MCF 10A (cell line): ENCODE measurements at regions not wholly inside any gene's neighbourhood (a gene's known extent, or its start where the extent isn't known, plus 50 kb on each side); places are given as distances from the start of the nearest gene placed in this dataset.
A peak's percentile ranks its signal among the peaks of the same experiment; 100 is the strongest.

Source experiments
- BruUV-seq: library from RNA; stranded (reverse); fragments of 400-500 nt; replicated peaks from 2 replicates; lab custom pipeline; 2021; lab: Mats Ljungman, UMichigan
- CTCF ChIA-PET: fragments of 300-600 bp; sonication (Branson Sonifier 250); formaldehyde crosslinking; extraction: SDS; loops from one replicate; lab custom pipeline; 2021; ENCODE audit warnings: antibody characterized with exemption, inconsistent platforms; lab: Yijun Ruan, JAX
- POLR2A ChIA-PET: fragments of 300-600, 350-650 bp; sonication (Branson Sonifier 250); formaldehyde crosslinking; extraction: SDS; loops from one replicate; lab custom pipeline; 2020; ENCODE audit warnings: antibody characterized with exemption, inconsistent platforms; lab: Yijun Ruan, JAX
- DNase-seq: peaks from one replicate; pipeline ENCODE4 v3.0.0-alpha.2; 2018; ENCODE audit not compliant: unreplicated experiment
- H3K27ac Mint-ChIP-seq: one replicate; pipeline ENCODE4 v1.8.0; 2022; ENCODE audit warnings: mild to moderate bottlenecking, low read depth, mixed read lengths; ENCODE audit not compliant: unreplicated experiment
- H3K27me3 Mint-ChIP-seq: one replicate; pipeline ENCODE4 v1.8.0; 2022; ENCODE audit warnings: mixed read lengths; ENCODE audit not compliant: insufficient read depth, unreplicated experiment
- H3K36me3 Mint-ChIP-seq: one replicate; pipeline ENCODE4 v1.8.0; 2022; ENCODE audit warnings: mild to moderate bottlenecking, moderate library complexity, mixed read lengths; ENCODE audit not compliant: insufficient read depth, unreplicated experiment
- H3K4me1 Mint-ChIP-seq: one replicate; pipeline ENCODE4 v1.8.0; 2022; ENCODE audit warnings: mixed read lengths; ENCODE audit not compliant: insufficient read depth, unreplicated experiment
- H3K4me3 Mint-ChIP-seq: one replicate; pipeline ENCODE4 v1.8.0; 2022; ENCODE audit warnings: mild to moderate bottlenecking, moderate library complexity, mixed read lengths; ENCODE audit not compliant: unreplicated experiment
- H3K9me3 Mint-ChIP-seq: one replicate; pipeline ENCODE4 v1.8.0; 2022; ENCODE audit warnings: mixed read lengths; ENCODE audit not compliant: unreplicated experiment
- intact Hi-C: fragments of 100-400 bp; cut with micrococcal nuclease; formaldehyde crosslinking; loops from 2 replicates; pipeline ENCODE4 v1.14.1; 2022
- TF ChIP-seq, protein P1 (sequence below): fragments of 200-600 bp; IDR thresholded peaks from one replicate; pipeline ENCODE4 v1.8.0; 2022; ENCODE audit warnings: antibody characterized with exemption, mild to moderate bottlenecking; ENCODE audit not compliant: unreplicated experiment

DNA sequence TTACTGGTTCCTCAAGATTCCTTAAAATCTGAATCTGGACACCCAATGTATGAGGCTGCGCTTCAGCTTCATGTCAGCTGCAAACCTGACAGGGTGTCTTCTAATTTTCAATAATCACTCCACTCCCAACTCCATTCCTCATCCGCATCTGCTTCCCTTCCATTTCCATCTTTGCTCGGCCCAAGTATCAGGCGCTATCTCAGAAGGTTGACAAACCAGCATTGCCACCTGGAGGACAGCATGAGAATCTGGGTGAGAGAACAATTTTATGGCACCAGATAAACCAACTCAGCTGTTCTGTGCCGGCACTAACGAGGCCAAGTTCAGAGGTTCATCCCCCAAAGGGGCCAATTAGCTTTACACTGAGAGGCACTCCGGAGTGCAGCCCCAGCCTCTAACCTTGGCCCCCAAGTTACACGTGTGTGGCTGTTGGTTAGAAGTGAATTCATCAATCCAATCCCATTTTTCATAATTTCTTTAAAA, 79.1 kb upstream of the LMO2 start:
- H3K4me3 Mint-ChIP-seq, result no peak overlapping the region
- TF ChIP-seq, protein P1, sequence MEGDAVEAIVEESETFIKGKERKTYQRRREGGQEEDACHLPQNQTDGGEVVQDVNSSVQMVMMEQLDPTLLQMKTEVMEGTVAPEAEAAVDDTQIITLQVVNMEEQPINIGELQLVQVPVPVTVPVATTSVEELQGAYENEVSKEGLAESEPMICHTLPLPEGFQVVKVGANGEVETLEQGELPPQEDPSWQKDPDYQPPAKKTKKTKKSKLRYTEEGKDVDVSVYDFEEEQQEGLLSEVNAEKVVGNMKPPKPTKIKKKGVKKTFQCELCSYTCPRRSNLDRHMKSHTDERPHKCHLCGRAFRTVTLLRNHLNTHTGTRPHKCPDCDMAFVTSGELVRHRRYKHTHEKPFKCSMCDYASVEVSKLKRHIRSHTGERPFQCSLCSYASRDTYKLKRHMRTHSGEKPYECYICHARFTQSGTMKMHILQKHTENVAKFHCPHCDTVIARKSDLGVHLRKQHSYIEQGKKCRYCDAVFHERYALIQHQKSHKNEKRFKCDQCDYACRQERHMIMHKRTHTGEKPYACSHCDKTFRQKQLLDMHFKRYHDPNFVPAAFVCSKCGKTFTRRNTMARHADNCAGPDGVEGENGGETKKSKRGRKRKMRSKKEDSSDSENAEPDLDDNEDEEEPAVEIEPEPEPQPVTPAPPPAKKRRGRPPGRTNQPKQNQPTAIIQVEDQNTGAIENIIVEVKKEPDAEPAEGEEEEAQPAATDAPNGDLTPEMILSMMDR, result peak; percentile 55
- no peak overlapping the region for H3K27ac Mint-ChIP-seq
- no peaks in the 10 kb centered on the region for H3K27me3 Mint-ChIP-seq
- peak; percentile 66 for DNase-seq
- no peaks in the 10 kb centered on the region for H3K4me1 Mint-ChIP-seq
- ChIA-PET CTCF (interaction anchor here (0.6 to 3.6 kb wide), 50 partner anchors 9 to 940 kb away, joined by 3 to 119 read pairs (median 4); no protein-coding TSS in a partner anchor), POLR2A (interaction anchor here (0.5 to 1.7 kb wide), 5 partner anchors 11 to 234 kb away, joined by 3 to 4 read pairs (median 4); no protein-coding TSS in a partner anchor)
- intact Hi-C loops, result loop anchor here (1.0 kb wide), 3 partner anchors 113 to 163 kb away; no protein-coding TSS in a partner anchor
- no TSS peak for BruUV-seq
- H3K36me3 Mint-ChIP-seq, result no peaks in the 10 kb centered on the region
- H3K9me3 Mint-ChIP-seq, result no peaks in the 10 kb centered on the region

DNA sequence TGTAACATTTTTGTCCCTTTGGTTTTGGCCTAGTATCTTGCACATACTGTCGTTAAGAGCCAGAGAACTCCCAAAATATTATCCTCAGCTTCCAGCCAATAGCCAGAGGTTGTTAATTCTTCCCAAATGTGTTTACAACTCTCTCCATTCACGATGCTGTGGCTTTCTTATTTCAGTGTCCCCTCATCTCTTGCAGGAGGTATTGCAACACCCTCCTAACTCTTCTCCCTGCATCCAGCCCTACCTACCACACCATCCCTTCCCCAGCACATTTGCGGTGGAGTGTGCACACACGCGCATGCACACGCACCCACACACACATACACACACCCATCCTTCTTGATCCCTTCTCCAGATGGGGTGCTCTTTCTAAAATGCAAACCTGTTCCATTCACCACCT, 75.6 kb upstream of the LMO2 start:
- Mint-ChIP-seq H3K4me1 (no peaks in the 10 kb centered on the region), H3K4me3 (no peak overlapping the region), H3K27me3 (no peaks in the 10 kb centered on the region), H3K27ac (no peak overlapping the region), H3K36me3 (no peaks in the 10 kb centered on the region), H3K9me3 (no peaks in the 10 kb centered on the region)
- no peak for DNase-seq
- BruUV-seq, result no TSS peak
- TF ChIP-seq, protein P1, result no peak
- intact Hi-C loops, result no loop called here
- POLR2A ChIA-PET, result no interaction called here
- CTCF ChIA-PET, result interaction anchor here (1.2 to 1.6 kb wide), 3 partner anchors 100 to 138 kb away, joined by 3 to 13 read pairs (median 4); no protein-coding TSS in a partner anchor

- Mint-ChIP-seq H3K4me3 (no peak overlapping the region), H3K27ac (no peak overlapping the region), H3K36me3 (no peaks in the 10 kb centered on the region), H3K9me3 (no peaks in the 10 kb centered on the region), H3K4me1 (no peaks in the 10 kb centered on the region), H3K27me3 (no peaks in the 10 kb centered on the region)
- no TSS peak for BruUV-seq
- ChIA-PET CTCF (interaction anchor here (1.9 kb wide), 1 partner anchor 107 kb away, joined by 18 read pairs; no protein-coding TSS in a partner anchor), POLR2A (no interaction called here)
- TF ChIP-seq, protein P1, result no peak
- DNase-seq, result no peak
- intact Hi-C loops, result no loop called here
Observed at GRCh38 chr11:33965032-33965431, 73.2 kb upstream of the LMO2 start.

DNA sequence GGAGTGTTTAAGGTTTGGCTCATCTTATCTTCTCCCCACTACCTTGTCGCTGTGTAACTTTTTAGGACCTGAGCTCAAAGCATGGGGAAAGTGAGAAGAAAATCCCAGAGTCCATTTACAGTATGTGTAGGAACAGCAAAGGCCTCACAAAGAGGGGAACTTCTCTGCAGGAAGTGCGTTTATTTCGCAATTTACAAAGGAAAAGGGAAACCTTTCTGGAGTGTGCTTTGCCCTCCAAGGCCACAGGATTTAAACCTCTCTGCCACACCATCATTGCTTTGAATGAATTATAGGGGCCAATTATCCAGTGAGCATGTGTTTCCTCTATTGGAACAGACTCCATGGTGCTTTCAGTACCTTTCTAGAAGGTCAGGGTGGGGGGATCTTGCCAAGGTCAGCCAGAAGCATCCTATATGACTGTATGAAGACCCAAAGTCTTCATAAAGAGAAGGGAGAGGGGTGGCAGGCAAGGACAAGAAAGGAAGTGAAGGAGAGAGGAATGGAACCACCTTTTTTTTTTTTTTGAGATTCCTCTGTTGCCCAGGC, 68.1 kb upstream of the LMO2 start:
- CTCF ChIA-PET, result interaction anchor here (0.6 to 1.7 kb wide), 2 partner anchors 11 to 102 kb away, joined by 3 to 10 read pairs; no protein-coding TSS in a partner anchor
- no peaks in the 10 kb centered on the region for H3K27me3 Mint-ChIP-seq
- TF ChIP-seq, protein P1, result no peak
- BruUV-seq, result no TSS peak
- POLR2A ChIA-PET, result interaction anchor here (1.6 kb wide), 1 partner anchor 10 kb away, joined by 4 read pairs; no protein-coding TSS in a partner anchor
- intact Hi-C loops, result no loop called here
- H3K4me3 Mint-ChIP-seq, result no peak overlapping the region
- no peaks in the 10 kb centered on the region for H3K9me3 Mint-ChIP-seq
- no peaks in the 10 kb centered on the region for H3K36me3 Mint-ChIP-seq
- H3K27ac Mint-ChIP-seq, result no peak overlapping the region
- no peak for DNase-seq
- no peaks in the 10 kb centered on the region for H3K4me1 Mint-ChIP-seq
